ENCODE measurements at regions not wholly inside any gene's neighbourhood (a gene's known extent, or its start where the extent isn't known, plus 50 kb on each side); places are given as distances from the start of the nearest gene placed in this dataset.
A peak's percentile ranks its signal among the peaks of the same experiment; 100 is the strongest.

- H3K27ac ChIP-seq (ENCODE audit: low read length) = no peak overlapping the region
- DNase-seq (no peak), ATAC-seq (no peak)
- H3K4me1 ChIP-seq (ENCODE audit: control insufficient read depth, insufficient read depth, low read length) = no peaks in the 10 kb centered on the region
- no peaks in the 10 kb centered on the region for H3K9me3 ChIP-seq (ENCODE audit: control insufficient read depth, low read length)
- no peaks in the 10 kb centered on the region for H3K27me3 ChIP-seq (ENCODE audit: control insufficient read depth, insufficient read depth)
- 60% methylated on average over 3 of the region's 3 CpGs for WGBS
- H3K4me3 ChIP-seq (ENCODE audit: low read length) = no peak overlapping the region
- intact Hi-C loops (cut with DNase I) = no loop called here
Observed at GRCh38 chr14:87102811-87103378, 890.1 kb downstream of the GALC start.

- H3K27me3 ChIP-seq (ENCODE audit: control insufficient read depth, insufficient read depth) = no peaks in the 10 kb centered on the region
- intact Hi-C loops (cut with DNase I) = no loop called here
- H3K27ac ChIP-seq (ENCODE audit: low read length) = no peak overlapping the region
- DNase-seq = no peak
- no peaks in the 10 kb centered on the region for H3K4me1 ChIP-seq (ENCODE audit: control insufficient read depth, insufficient read depth, low read length)
- WGBS = 63% methylated on average over 2 of the region's 2 CpGs
- no peak overlapping the region for H3K4me3 ChIP-seq (ENCODE audit: low read length)
- no peak for ATAC-seq
- H3K9me3 ChIP-seq (ENCODE audit: control insufficient read depth, low read length) = no peaks in the 10 kb centered on the region
Observed at GRCh38 chr14:87097015-87097414, 896.0 kb downstream of the GALC start.

- WGBS = 68% methylated on average over 2 of the region's 2 CpGs
- H3K4me3 ChIP-seq (ENCODE audit: low read length) = no peak overlapping the region
- ATAC-seq = no peak
- no peaks in the 10 kb centered on the region for H3K27me3 ChIP-seq (ENCODE audit: control insufficient read depth, insufficient read depth)
- no peak for DNase-seq
- H3K4me1 ChIP-seq (ENCODE audit: control insufficient read depth, insufficient read depth, low read length) = no peaks in the 10 kb centered on the region
- H3K27ac ChIP-seq (ENCODE audit: low read length) = no peak overlapping the region
- intact Hi-C loops (cut with DNase I) = no loop called here
- no peaks in the 10 kb centered on the region for H3K9me3 ChIP-seq (ENCODE audit: control insufficient read depth, low read length)
Observed at GRCh38 chr14:87094913-87095312, 898.1 kb downstream of the GALC start.

- DNase-seq (no peak), ATAC-seq (no peak)
- Histone ChIP-seq H3K4me3 (ENCODE audit: low read length) (no peak overlapping the region), H3K9me3 (ENCODE audit: control insufficient read depth, low read length) (no peaks in the 10 kb centered on the region), H3K27me3 (ENCODE audit: control insufficient read depth, insufficient read depth) (no peaks in the 10 kb centered on the region), H3K27ac (ENCODE audit: low read length) (no peak overlapping the region), H3K4me1 (ENCODE audit: control insufficient read depth, insufficient read depth, low read length) (no peaks in the 10 kb centered on the region)
- intact Hi-C loops (cut with DNase I) = no loop called here
- WGBS = 18% methylated on average over 3 of the region's 3 CpGs
Observed at GRCh38 chr14:87088588-87088987, 904.4 kb downstream of the GALC start.

GRCh38 chr14:87087881-87088280 lies 905.1 kb downstream of the GALC start:
- Histone ChIP-seq H3K4me3 (ENCODE audit: low read length) (no peak overlapping the region), H3K4me1 (ENCODE audit: control insufficient read depth, insufficient read depth, low read length) (no peaks in the 10 kb centered on the region), H3K27ac (ENCODE audit: low read length) (no peak overlapping the region), H3K27me3 (ENCODE audit: control insufficient read depth, insufficient read depth) (no peaks in the 10 kb centered on the region), H3K9me3 (ENCODE audit: control insufficient read depth, low read length) (no peaks in the 10 kb centered on the region)
- intact Hi-C loops (cut with DNase I) = no loop called here
- no peak for ATAC-seq
- no peak for DNase-seq
- 37% methylated on average over 1 of the region's 1 CpG for WGBS

GRCh38 chr14:87084908-87085307 lies 908.1 kb downstream of the GALC start:
- 95% methylated on average over 1 of the region's 1 CpG for WGBS
- DNase-seq (no peak), ATAC-seq (no peak)
- intact Hi-C loops (cut with DNase I) = no loop called here
- no peaks in the 10 kb centered on the region for H3K9me3 ChIP-seq (ENCODE audit: control insufficient read depth, low read length)
- H3K4me3 ChIP-seq (ENCODE audit: low read length) = no peak overlapping the region
- no peaks in the 10 kb centered on the region for H3K4me1 ChIP-seq (ENCODE audit: control insufficient read depth, insufficient read depth, low read length)
- H3K27me3 ChIP-seq (ENCODE audit: control insufficient read depth, insufficient read depth) = no peaks in the 10 kb centered on the region
- H3K27ac ChIP-seq (ENCODE audit: low read length) = no peak overlapping the region

GRCh38 chr14:87082917-87083316 lies 910.1 kb downstream of the GALC start:
- ATAC-seq (no peak), DNase-seq (no peak)

GRCh38 chr14:87081004-87081403 lies 912.0 kb downstream of the GALC start:
- DNase-seq (peak in 1 of 3 donors; percentile 18), ATAC-seq (no peak)
- Histone ChIP-seq H3K4me1 (ENCODE audit: control insufficient read depth, insufficient read depth, low read length) (no peaks in the 10 kb centered on the region), H3K27me3 (ENCODE audit: control insufficient read depth, insufficient read depth) (no peaks in the 10 kb centered on the region), H3K4me3 (ENCODE audit: low read length) (no peak overlapping the region), H3K27ac (ENCODE audit: low read length) (no peak overlapping the region), H3K9me3 (ENCODE audit: control insufficient read depth, low read length) (no peaks in the 10 kb centered on the region)
- WGBS = 82% methylated on average over 6 of the region's 6 CpGs
- intact Hi-C loops (cut with DNase I) = no loop called here

More at GRCh38 chr14:87082917-87083316, 910.1 kb downstream of the GALC start:
- Histone ChIP-seq H3K4me3 (ENCODE audit: low read length) (no peak overlapping the region), H3K27ac (ENCODE audit: low read length) (no peak overlapping the region), H3K9me3 (ENCODE audit: control insufficient read depth, low read length) (no peaks in the 10 kb centered on the region), H3K27me3 (ENCODE audit: control insufficient read depth, insufficient read depth) (no peaks in the 10 kb centered on the region), H3K4me1 (ENCODE audit: control insufficient read depth, insufficient read depth, low read length) (no peaks in the 10 kb centered on the region)
- intact Hi-C loops (cut with DNase I) = no loop called here

- ATAC-seq (no peak), DNase-seq (no peak)
- Histone ChIP-seq H3K27me3 (ENCODE audit: control insufficient read depth, insufficient read depth) (no peaks in the 10 kb centered on the region), H3K27ac (ENCODE audit: low read length) (no peak overlapping the region), H3K9me3 (ENCODE audit: control insufficient read depth, low read length) (no peaks in the 10 kb centered on the region), H3K4me3 (ENCODE audit: low read length) (no peak overlapping the region), H3K4me1 (ENCODE audit: control insufficient read depth, insufficient read depth, low read length) (no peaks in the 10 kb centered on the region)
- 68% methylated on average over 7 of the region's 7 CpGs for WGBS
- intact Hi-C loops (cut with DNase I) = no loop called here
Observed at GRCh38 chr14:87080146-87080545, 912.8 kb downstream of the GALC start.

GRCh38 chr14:87079416-87079815 lies 913.6 kb downstream of the GALC start:
- no peak for ATAC-seq
- DNase-seq = no peak
- Histone ChIP-seq H3K27me3 (ENCODE audit: control insufficient read depth, insufficient read depth) (no peaks in the 10 kb centered on the region), H3K4me1 (ENCODE audit: control insufficient read depth, insufficient read depth, low read length) (no peaks in the 10 kb centered on the region), H3K4me3 (ENCODE audit: low read length) (no peak overlapping the region), H3K9me3 (ENCODE audit: control insufficient read depth, low read length) (no peaks in the 10 kb centered on the region), H3K27ac (ENCODE audit: low read length) (no peak overlapping the region)
- WGBS = 58% methylated on average over 6 of the region's 6 CpGs
- intact Hi-C loops (cut with DNase I) = no loop called here

- intact Hi-C loops (cut with DNase I) = no loop called here
- DNase-seq (no peak), ATAC-seq (no peak)
- Histone ChIP-seq H3K4me3 (ENCODE audit: low read length) (no peak overlapping the region), H3K9me3 (ENCODE audit: control insufficient read depth, low read length) (no peaks in the 10 kb centered on the region), H3K27ac (ENCODE audit: low read length) (no peak overlapping the region), H3K27me3 (ENCODE audit: control insufficient read depth, insufficient read depth) (no peaks in the 10 kb centered on the region), H3K4me1 (ENCODE audit: control insufficient read depth, insufficient read depth, low read length) (no peaks in the 10 kb centered on the region)
Observed at GRCh38 chr14:87076922-87077321, 916.1 kb downstream of the GALC start.

- ATAC-seq (no peak), DNase-seq (no peak)
- no peaks in the 10 kb centered on the region for H3K4me1 ChIP-seq (ENCODE audit: control insufficient read depth, insufficient read depth, low read length)
- H3K27ac ChIP-seq (ENCODE audit: low read length) = no peak overlapping the region
- no peaks in the 10 kb centered on the region for H3K9me3 ChIP-seq (ENCODE audit: control insufficient read depth, low read length)
- 58% methylated on average over 2 of the region's 2 CpGs for WGBS
- intact Hi-C loops (cut with DNase I) = no loop called here
- H3K27me3 ChIP-seq (ENCODE audit: control insufficient read depth, insufficient read depth) = no peaks in the 10 kb centered on the region
- H3K4me3 ChIP-seq (ENCODE audit: low read length) = no peak overlapping the region
Observed at GRCh38 chr14:87076146-87076545, 916.8 kb downstream of the GALC start.
